Neural cell (in vitro differentiated cells): ENCODE measurements at regions not wholly inside any gene's neighbourhood (a gene's known extent, or its start where the extent isn't known, plus 50 kb on each side); places are given as distances from the start of the nearest gene placed in this dataset.

ENCODE experiments used
- H2AFZ ChIP-seq: fragments of 200-600, 300-800 bp; sonication (generic), shearing (Covaris generic); 2 replicates; pipeline ENCODE4 v1.6.0; 2014; ENCODE audit warnings: low read depth, mild to moderate bottlenecking, antibody characterized with exemption, low read length, moderate library complexity
- H3F3A ChIP-seq: fragments of 200-600 bp; shearing (Covaris generic); 2 replicates; pipeline ENCODE4 v1.6.1; 2016; ENCODE audit warnings: mild to moderate bottlenecking, moderate library complexity, mixed read lengths, antibody characterized with exemption, low read length; ENCODE audit not compliant: insufficient read depth, poor library complexity, severe bottlenecking
- H3K27ac ChIP-seq: fragments of 200-600, 300-800 bp; sonication (generic), shearing (Covaris generic); 2 replicates; pipeline ENCODE4 v1.5.1; 2014; ENCODE audit warnings: mild to moderate bottlenecking, low read length, moderate library complexity
- H3K27me3 ChIP-seq: fragments of 300-800, 200-600 bp; sonication (generic), shearing (Covaris generic); 2 replicates; pipeline ENCODE4 v1.6.0; 2014; ENCODE audit warnings: mild to moderate bottlenecking, low read depth, low read length, moderate library complexity; ENCODE audit not compliant: insufficient read depth
- H3K36me3 ChIP-seq: fragments of 300-800, 200-600 bp; sonication (generic), shearing (Covaris generic); 2 replicates; pipeline ENCODE4 v1.5.1; 2014; ENCODE audit warnings: mild to moderate bottlenecking, antibody characterized with exemption, low read length, moderate library complexity; ENCODE audit not compliant: insufficient read depth
- H3K4me2 ChIP-seq: fragments of 300-800, 200-600 bp; sonication (generic), shearing (Covaris generic); 2 replicates; pipeline ENCODE4 v1.6.0; 2014; ENCODE audit warnings: mild to moderate bottlenecking, low read length
- H3K4me3 ChIP-seq: fragments of 300-800, 200-600 bp; sonication (generic), shearing (Covaris generic); 2 replicates; pipeline ENCODE4 v1.5.1; 2014; ENCODE audit warnings: mild to moderate bottlenecking, low read length, moderate library complexity
- H3K79me2 ChIP-seq: fragments of 200-600 bp; shearing (Covaris generic); replicated peaks from 2 replicates; pipeline ENCODE4 v1.6.0; 2014; ENCODE audit warnings: mild to moderate bottlenecking, low read length, moderate library complexity; ENCODE audit not compliant: insufficient read depth
- H3K9ac ChIP-seq: fragments of 300-800, 200-600 bp; sonication (generic), shearing (Covaris generic); 2 replicates; pipeline ENCODE4 v1.6.1; 2016; ENCODE audit warnings: mild to moderate bottlenecking, low read length, mixed read lengths
- H3K9me2 ChIP-seq: fragments of 200-600 bp; shearing (Covaris generic); 2 replicates; pipeline ENCODE4 v1.6.1; 2016; ENCODE audit warnings: mild to moderate bottlenecking, low read length, mixed read lengths; ENCODE audit not compliant: insufficient read depth
- H3K9me3 ChIP-seq: fragments of 200-600, 300-800 bp; sonication (generic), shearing (Covaris generic); 2 replicates; pipeline ENCODE4 v1.6.1; 2016; ENCODE audit warnings: mild to moderate bottlenecking, mixed run types, low read length, moderate library complexity, mixed read lengths
- H4K20me1 ChIP-seq: fragments of 200-600 bp; shearing (Covaris generic); 2 replicates; pipeline ENCODE4 v1.6.1; 2016; ENCODE audit warnings: mild to moderate bottlenecking, mixed run types; ENCODE audit not compliant: insufficient read depth
- CTCF ChIP-seq: fragments of 450-650 bp; IDR thresholded peaks from 2 replicates; pipeline ENCODE4 v1.5.1; 2014; ENCODE audit warnings: antibody characterized with exemption, mild to moderate bottlenecking, moderate library complexity; ENCODE audit not compliant: poor library complexity, severe bottlenecking
- EP300 ChIP-seq: fragments of 450-650 bp; conservative IDR thresholded peaks from 2 replicates; pipeline ENCODE4 v1.6.1; 2014; ENCODE audit warnings: antibody characterized with exemption, mild to moderate bottlenecking, moderate library complexity; ENCODE audit not compliant: poor library complexity, severe bottlenecking
- EZH2 ChIP-seq: fragments of 200-600, 300-800 bp; shearing (Covaris generic), sonication (generic); IDR thresholded peaks from 2 replicates; pipeline ENCODE4 v1.6.1; 2014; ENCODE audit warnings: antibody characterized with exemption, low read length, borderline replicate concordance, mild to moderate bottlenecking; ENCODE audit not compliant: insufficient read depth, poor library complexity, severe bottlenecking
- MXI1 ChIP-seq: fragments of 450-650 bp; conservative IDR thresholded peaks from 2 replicates; pipeline ENCODE4 v1.6.1; 2014; ENCODE audit warnings: antibody characterized with exemption, mild to moderate bottlenecking; ENCODE audit not compliant: poor library complexity, severe bottlenecking
- POLR2AphosphoS5 ChIP-seq: IDR thresholded peaks from 2 replicates; pipeline ENCODE4 v1.6.1; 2012
- RAD21 ChIP-seq: fragments of 450-650 bp; conservative IDR thresholded peaks from 2 replicates; pipeline ENCODE4 v1.6.1; 2014; ENCODE audit warnings: antibody characterized with exemption, mild to moderate bottlenecking, moderate library complexity
- REST ChIP-seq: IDR thresholded peaks from 2 replicates; pipeline ENCODE4 v1.6.1; 2012; ENCODE audit warnings: borderline replicate concordance
- SMC3 ChIP-seq: fragments of 450-650 bp; conservative IDR thresholded peaks from 2 replicates; pipeline ENCODE4 v1.6.1; 2014; ENCODE audit warnings: antibody characterized with exemption, mild to moderate bottlenecking, moderate library complexity; ENCODE audit not compliant: poor library complexity
- TAF1 ChIP-seq: IDR thresholded peaks from 2 replicates; pipeline ENCODE4 v1.6.1; 2012; ENCODE audit warnings: low read depth

GRCh38 chr5:12367973-12368372 lies 463.7 kb upstream of the CTNND2 start:
- no peak overlapping the region for H3K4me3 ChIP-seq
- H3K4me2 ChIP-seq = no peak overlapping the region
- TF ChIP-seq RAD21 (no peak), POLR2AphosphoS5 (no peak), TAF1 (no peak), CTCF (no peak), MXI1 (no peak), EZH2 (no peak), EP300 (no peak), REST (no peak), SMC3 (no peak)
- H3K27ac ChIP-seq = no peak overlapping the region
- no peak overlapping the region for H2AFZ ChIP-seq
- no peaks in the 10 kb centered on the region for H3K27me3 ChIP-seq
- no peaks in the 10 kb centered on the region for H3F3A ChIP-seq
- H3K9ac ChIP-seq = no peak overlapping the region
- H3K9me2 ChIP-seq = no peaks in the 10 kb centered on the region
- no peaks in the 10 kb centered on the region for H3K36me3 ChIP-seq
- no peaks in the 10 kb centered on the region for H3K79me2 ChIP-seq
- no peaks in the 10 kb centered on the region for H4K20me1 ChIP-seq
- H3K9me3 ChIP-seq = no peaks in the 10 kb centered on the region

GRCh38 chr5:12360218-12360617 lies 456.0 kb upstream of the CTNND2 start:
- H2AFZ ChIP-seq = no peak overlapping the region
- H3K9me3 ChIP-seq = no peaks in the 10 kb centered on the region

More at GRCh38 chr5:12360218-12360617, 456.0 kb upstream of the CTNND2 start:
- H3F3A ChIP-seq = no peaks in the 10 kb centered on the region
- H3K36me3 ChIP-seq = no peaks in the 10 kb centered on the region
- H3K9ac ChIP-seq = no peak overlapping the region
- H4K20me1 ChIP-seq = no peaks in the 10 kb centered on the region
- no peak overlapping the region for H3K4me2 ChIP-seq
- no peaks in the 10 kb centered on the region for H3K79me2 ChIP-seq
- H3K9me2 ChIP-seq = no peaks in the 10 kb centered on the region
- no peak for TF ChIP-seq RAD21
- no peak for TF ChIP-seq MXI1
- TF ChIP-seq EZH2 = no peak
- no peaks in the 10 kb centered on the region for H3K27me3 ChIP-seq
- H3K27ac ChIP-seq = no peak overlapping the region
- no peak overlapping the region for H3K4me3 ChIP-seq
